ENCODE measurements at regions not wholly inside any gene's neighbourhood (a gene's known extent, or its start where the extent isn't known, plus 50 kb on each side); places are given as distances from the start of the nearest gene placed in this dataset. TPM values are rescaled to one million over a fixed set of nuclear protein-coding genes. Genes with fewer than 3 reads are reported as not detected.

- no peaks in the 10 kb centered on the region for H3K79me1 ChIP-seq (replicated peaks; ENCODE audit: low read length, poor library complexity, severe bottlenecking)
- H4K91ac ChIP-seq (ENCODE audit: low read length), result no peak overlapping the region
- no peak overlapping the region for H2AFZ ChIP-seq (ENCODE audit: low read depth, low read length)
- H3K4ac ChIP-seq (ENCODE audit: low read depth in 1 of 2, low read length in 2 of 2), result no peak overlapping the region
- H3K27me3 ChIP-seq (ENCODE audit: control insufficient read depth in 1 of 2, insufficient read depth in 1 of 2, low read length in 2 of 2), result no peaks in the 10 kb centered on the region
- peaks cover 4% of the 10 kb centered on the region for H3K9me3 ChIP-seq (ENCODE audit: control insufficient read depth, low read length)
- H2BK15ac ChIP-seq (ENCODE audit: low read depth, poor library complexity, severe bottlenecking), result no peak overlapping the region
- no peak overlapping the region for H3K4me2 ChIP-seq (ENCODE audit: low read length, poor library complexity, severe bottlenecking)
- DNase-seq, result no peak
- H3K9ac ChIP-seq (ENCODE audit: low read length), result no peak overlapping the region
- no peak overlapping the region for H3K18ac ChIP-seq (ENCODE audit: low read depth in 1 of 2, low read length in 2 of 2)
- no peak overlapping the region for H2BK5ac ChIP-seq (ENCODE audit: low read depth, low read length, poor library complexity, severe bottlenecking)
- H3K14ac ChIP-seq (ENCODE audit: low read length in 2 of 2), result no peak overlapping the region
- no peak overlapping the region for H4K8ac ChIP-seq (ENCODE audit: low read length)
- no peaks in the 10 kb centered on the region for H3K36me3 ChIP-seq (ENCODE audit: control insufficient read depth in 1 of 2, insufficient read depth in 2 of 2, low read depth in 1 of 2, low read length in 2 of 2)
- no peak overlapping the region for H3K4me3 ChIP-seq (ENCODE audit: insufficient read depth in 1 of 2, low read depth in 1 of 2, low read length in 2 of 2)
- H3K23ac ChIP-seq (ENCODE audit: low read length in 2 of 2), result no peak overlapping the region
- H2BK12ac ChIP-seq (ENCODE audit: low read length in 2 of 2), result no peak overlapping the region
- 93% methylated on average over 2 of the region's 3 CpGs for WGBS
- H3K27ac ChIP-seq (ENCODE audit: low read length, poor library complexity, severe bottlenecking), result no peak overlapping the region
- H3K4me1 ChIP-seq (ENCODE audit: control insufficient read depth, insufficient read depth, low read depth, low read length), result no peaks in the 10 kb centered on the region
- no peak overlapping the region for H2BK120ac ChIP-seq (ENCODE audit: low read depth, low read length)
- H2AK5ac ChIP-seq (ENCODE audit: low read length, severe bottlenecking), result no peak overlapping the region
Measured at GRCh38 chr3:154482507-154482906, 52.5 kb upstream of the GPR149 start.

GRCh38 chr3:154480033-154480432, 50.0 kb upstream of the GPR149 start:
- no peak overlapping the region for H2AFZ ChIP-seq (ENCODE audit: low read depth, low read length)
- H3K9me3 ChIP-seq (ENCODE audit: control insufficient read depth, low read length), result peaks cover 9% of the 10 kb centered on the region
- no peak overlapping the region for H2AK5ac ChIP-seq (ENCODE audit: low read length, severe bottlenecking)
- no peak overlapping the region for H4K8ac ChIP-seq (ENCODE audit: low read length)
- no peaks in the 10 kb centered on the region for H3K79me1 ChIP-seq (replicated peaks; ENCODE audit: low read length, poor library complexity, severe bottlenecking)
- H3K9ac ChIP-seq (ENCODE audit: low read length), result no peak overlapping the region
- no peak overlapping the region for H3K14ac ChIP-seq (ENCODE audit: low read length in 2 of 2)
- no peak overlapping the region for H2BK5ac ChIP-seq (ENCODE audit: low read depth, low read length, poor library complexity, severe bottlenecking)
- no peak overlapping the region for H2BK12ac ChIP-seq (ENCODE audit: low read length in 2 of 2)
- no peaks in the 10 kb centered on the region for H3K27me3 ChIP-seq (ENCODE audit: control insufficient read depth in 1 of 2, insufficient read depth in 1 of 2, low read length in 2 of 2)
- H3K23ac ChIP-seq (ENCODE audit: low read length in 2 of 2), result no peak overlapping the region
- 87% methylated on average over 3 of the region's 4 CpGs for WGBS
- DNase-seq, result no peak
- H3K4me2 ChIP-seq (ENCODE audit: low read length, poor library complexity, severe bottlenecking), result no peak overlapping the region
- no peak overlapping the region for H3K4ac ChIP-seq (ENCODE audit: low read depth in 1 of 2, low read length in 2 of 2)
- H3K18ac ChIP-seq (ENCODE audit: low read depth in 1 of 2, low read length in 2 of 2), result no peak overlapping the region
- no peak overlapping the region for H3K27ac ChIP-seq (ENCODE audit: low read length, poor library complexity, severe bottlenecking)
- no peaks in the 10 kb centered on the region for H3K4me1 ChIP-seq (ENCODE audit: control insufficient read depth, insufficient read depth, low read depth, low read length)
- no peak overlapping the region for H2BK15ac ChIP-seq (ENCODE audit: low read depth, poor library complexity, severe bottlenecking)
- H3K4me3 ChIP-seq (ENCODE audit: insufficient read depth in 1 of 2, low read depth in 1 of 2, low read length in 2 of 2), result no peak overlapping the region
- H4K91ac ChIP-seq (ENCODE audit: low read length), result no peak overlapping the region
- H3K36me3 ChIP-seq (ENCODE audit: control insufficient read depth in 1 of 2, insufficient read depth in 2 of 2, low read depth in 1 of 2, low read length in 2 of 2), result no peaks in the 10 kb centered on the region
- H2BK120ac ChIP-seq (ENCODE audit: low read depth, low read length), result no peak overlapping the region

Small RNA genes in the stretch of these regions (small RNA-seq; reads per million reads assigned to genes)
- not detected for gene DYNLL1P5 (ENCODE audit: low read depth)

All from mesenchymal stem cell (in vitro differentiated cells and primary cell).